CD4-positive, CD25-positive, alpha-beta regulatory T cell (primary cell): ENCODE measurements at regions not wholly inside any gene's neighbourhood (a gene's known extent, or its start where the extent isn't known, plus 50 kb on each side); places are given as distances from the start of the nearest gene placed in this dataset.

Experiments
- ATAC-seq, 2 donors: fragments of 150-1000 bp; cut with Tn5 transposase; one replicate each; pipeline ENCODE4 v1.10.0; 2021; ENCODE audit warnings: low read depth in 2 of 2, moderate number of reproducible peaks in 2 of 2, moderate library complexity in 1 of 2
- DNase-seq, 3 donors: peaks; one replicate each; pipeline versions ENCODE4 v3.0.0 to v3.0.0-alpha.2; 2012 to 2022; ENCODE audit warnings: mixed read lengths in 1 of 3
- H3K27ac ChIP-seq: one replicate; pipeline ENCODE4 v1.7.0; 2013; ENCODE audit warnings: mild to moderate bottlenecking, low read length; ENCODE audit not compliant: insufficient read depth, poor library complexity, severe bottlenecking
- H3K27me3 ChIP-seq: one replicate; pipeline ENCODE4 v1.7.0; 2013; ENCODE audit warnings: low read length; ENCODE audit not compliant: control insufficient read depth, insufficient read depth
- H3K36me3 ChIP-seq: one replicate; pipeline ENCODE4 v1.7.0; 2013; ENCODE audit warnings: mild to moderate bottlenecking, low read length, moderate library complexity; ENCODE audit not compliant: control insufficient read depth, insufficient read depth
- H3K4me1 ChIP-seq: 2 replicates; pipeline ENCODE4 v1.7.0; 2013; ENCODE audit warnings: mild to moderate bottlenecking, low read length; ENCODE audit not compliant: insufficient read depth, control insufficient read depth, poor library complexity, severe bottlenecking
- H3K4me3 ChIP-seq: one replicate; pipeline ENCODE4 v1.7.0; 2013; ENCODE audit warnings: low read depth, mild to moderate bottlenecking, low read length, moderate library complexity
- H3K9me3 ChIP-seq, 2 experiments: 1 replicate in 1 of 2; 2 replicates in 1 of 2; pipeline ENCODE4 v1.7.0; 2013; ENCODE audit warnings: low read length in 2 of 2, mild to moderate bottlenecking in 1 of 2, moderate library complexity in 1 of 2; ENCODE audit not compliant: control insufficient read depth in 2 of 2
- H3K27ac Mint-ChIP-seq, 3 donors: one replicate each; pipeline ENCODE4 v1.8.0; 2020 to 2022; ENCODE audit warnings: mild to moderate bottlenecking in 3 of 3, mixed read lengths in 3 of 3, moderate library complexity in 2 of 3
- H3K27me3 Mint-ChIP-seq: one replicate; pipeline ENCODE4 v1.8.0; 2022; ENCODE audit warnings: mild to moderate bottlenecking, mixed read lengths
- H3K36me3 Mint-ChIP-seq: one replicate; pipeline ENCODE4 v1.8.0; 2020; ENCODE audit warnings: mixed read lengths
- H3K4me1 Mint-ChIP-seq, 4 donors: one replicate each; pipeline ENCODE4 v1.8.0; 2020 to 2022; ENCODE audit warnings: mixed read lengths in 4 of 4, mild to moderate bottlenecking in 1 of 4
- H3K4me3 Mint-ChIP-seq, 4 donors: one replicate each; pipeline ENCODE4 v1.8.0; 2020 to 2022; ENCODE audit warnings: mild to moderate bottlenecking in 4 of 4, mixed read lengths in 4 of 4, moderate library complexity in 3 of 4
- H3K9me3 Mint-ChIP-seq, 7 donors: one replicate each; pipeline ENCODE4 v1.8.0; 2020 to 2022; ENCODE audit warnings: mixed read lengths in 7 of 7, mild to moderate bottlenecking in 3 of 7, moderate library complexity in 2 of 7

DNA sequence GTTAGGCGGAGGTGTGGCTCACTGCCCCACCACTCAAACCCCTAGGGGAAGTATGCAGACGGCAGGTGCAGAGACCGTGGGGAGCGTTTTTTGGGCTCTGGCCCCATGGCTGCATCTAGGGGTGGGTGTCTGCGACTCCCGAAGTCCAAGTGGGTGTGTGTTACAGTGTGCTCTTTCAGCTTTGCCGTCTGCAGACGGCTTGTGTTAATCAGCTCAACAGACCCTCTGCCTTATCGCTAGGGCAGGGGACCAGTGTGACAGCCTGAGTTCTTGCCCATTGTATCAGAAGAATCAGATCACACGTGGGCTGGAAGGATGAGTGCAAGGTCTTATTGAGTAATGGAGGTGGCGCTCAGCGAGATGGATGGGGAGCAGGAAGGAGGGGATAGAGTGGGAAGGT, 162.8 kb downstream of the ENC1 start:
- Mint-ChIP-seq H3K36me3 (no peaks in the 10 kb centered on the region), H3K9me3 (peaks cover 0 to 3% (median 0%) of the 10 kb centered on the region in 7 donors), H3K4me1 (no peaks in the 10 kb centered on the region), H3K27me3 (peaks cover 16% of the 10 kb centered on the region), H3K4me3 (no peak overlapping the region), H3K27ac (no peak overlapping the region)
- H3K27ac ChIP-seq = no peak overlapping the region
- no peaks in the 10 kb centered on the region for H3K9me3 ChIP-seq
- H3K27me3 ChIP-seq = no peaks in the 10 kb centered on the region
- DNase-seq = no peak
- no peaks in the 10 kb centered on the region for H3K4me1 ChIP-seq
- ATAC-seq = no peak
- H3K36me3 ChIP-seq = no peaks in the 10 kb centered on the region
- no peak overlapping the region for H3K4me3 ChIP-seq

DNA sequence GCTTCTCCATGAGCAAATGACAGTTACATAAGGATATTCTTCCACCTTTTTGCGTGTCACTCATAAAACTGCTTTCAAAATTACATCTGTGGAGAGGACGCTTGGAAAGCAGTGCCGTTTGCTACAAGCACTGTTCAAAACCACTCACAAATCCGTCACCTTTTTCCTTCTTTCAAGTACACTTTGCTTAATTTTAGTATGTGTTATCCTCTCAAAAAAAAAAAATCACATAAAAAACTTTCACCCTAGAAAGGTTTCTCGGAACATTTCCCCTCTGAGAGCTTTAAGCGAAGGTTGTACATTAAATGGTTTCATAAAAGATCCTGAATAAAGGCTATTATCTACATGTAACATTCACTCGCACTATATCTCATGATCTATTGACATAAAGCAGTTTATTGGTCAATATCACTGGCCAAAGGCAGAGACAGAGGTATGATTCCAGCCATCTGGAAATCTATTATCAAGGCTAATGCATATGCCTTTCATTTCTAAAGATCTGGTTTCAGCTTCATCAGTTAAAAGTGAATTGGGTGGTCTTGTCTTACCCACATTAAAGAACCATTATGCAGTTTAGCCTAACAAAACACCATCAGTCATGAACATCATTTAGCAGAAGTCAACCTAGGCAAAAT, 163.6 kb downstream of the ENC1 start:
- Histone ChIP-seq H3K9me3 (no peaks in the 10 kb centered on the region), H3K4me3 (no peak overlapping the region), H3K27ac (no peak overlapping the region), H3K36me3 (no peaks in the 10 kb centered on the region), H3K4me1 (no peaks in the 10 kb centered on the region), H3K27me3 (no peaks in the 10 kb centered on the region)
- Mint-ChIP-seq H3K9me3 (peaks cover 0 to 3% (median 0%) of the 10 kb centered on the region in 7 donors), H3K27ac (no peak overlapping the region), H3K4me1 (no peaks in the 10 kb centered on the region), H3K27me3 (peaks cover 14% of the 10 kb centered on the region), H3K4me3 (no peak overlapping the region), H3K36me3 (no peaks in the 10 kb centered on the region)
- DNase-seq (no peak), ATAC-seq (no peak)

DNA sequence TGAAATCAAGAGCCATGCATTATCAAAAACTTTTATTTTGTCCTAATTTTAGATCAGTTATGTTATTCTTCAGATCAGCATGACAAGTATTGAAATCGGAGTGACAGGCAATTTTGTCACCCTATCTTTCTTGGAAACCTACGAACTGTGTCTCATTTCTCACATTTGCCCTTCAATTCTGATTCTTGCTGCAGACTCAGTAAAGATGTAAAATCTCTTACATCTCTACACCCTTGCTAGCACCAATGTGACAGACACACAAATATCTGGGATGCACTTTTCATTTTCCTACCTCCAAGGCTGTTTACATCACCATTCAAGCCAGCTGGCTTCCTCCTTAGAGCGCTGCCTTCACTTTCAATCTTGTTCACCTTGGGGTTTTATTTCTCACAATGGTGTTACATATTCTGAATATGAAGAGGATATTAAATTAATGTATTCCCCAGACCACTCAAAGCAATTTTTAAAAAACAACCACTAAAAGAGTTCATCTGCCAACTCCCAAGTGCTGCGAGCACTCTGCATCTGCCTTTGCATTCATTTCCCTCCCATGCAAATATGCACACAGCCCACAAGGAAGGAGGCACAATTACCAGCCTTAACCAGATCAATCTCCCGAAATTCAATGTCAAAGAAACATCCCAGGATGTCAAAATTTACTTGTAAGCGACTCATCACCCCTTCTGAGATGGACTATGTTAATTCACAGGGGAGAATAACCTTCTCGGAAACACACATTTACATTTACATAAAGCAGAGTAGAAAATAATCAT, 164.3 kb downstream of the ENC1 start:
- Mint-ChIP-seq H3K9me3 (peaks cover 0 to 3% (median 0%) of the 10 kb centered on the region in 7 donors), H3K27ac (no peak overlapping the region), H3K36me3 (no peaks in the 10 kb centered on the region), H3K4me1 (no peaks in the 10 kb centered on the region), H3K4me3 (no peak overlapping the region), H3K27me3 (peaks cover 12% of the 10 kb centered on the region)
- ATAC-seq (no peak), DNase-seq (no peak)
- no peaks in the 10 kb centered on the region for H3K4me1 ChIP-seq
- H3K9me3 ChIP-seq = no peaks in the 10 kb centered on the region
- H3K4me3 ChIP-seq = no peak overlapping the region
- H3K27ac ChIP-seq = no peak overlapping the region
- no peaks in the 10 kb centered on the region for H3K36me3 ChIP-seq
- no peaks in the 10 kb centered on the region for H3K27me3 ChIP-seq

DNA sequence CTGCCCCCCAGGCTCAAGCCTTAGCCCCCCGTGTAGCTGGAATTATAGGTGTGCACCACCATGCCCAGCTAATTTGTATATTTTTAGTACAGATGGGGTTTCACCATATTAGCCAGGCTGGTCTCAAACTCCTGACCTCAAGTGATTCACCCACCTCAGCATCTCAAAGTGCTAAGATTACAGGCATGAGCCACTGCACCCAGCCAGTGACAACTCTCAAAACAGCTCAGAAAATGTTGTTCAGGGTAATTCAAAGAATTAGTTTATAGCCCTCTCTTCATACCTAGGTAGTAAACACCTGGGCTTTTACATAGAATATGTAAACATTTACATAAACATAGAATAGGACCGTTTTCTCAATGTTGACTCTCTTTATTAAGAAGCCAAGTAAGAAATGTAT, 168.7 kb downstream of the ENC1 start:
- Histone ChIP-seq H3K4me3 (no peak overlapping the region), H3K4me1 (no peaks in the 10 kb centered on the region), H3K27ac (no peak overlapping the region), H3K27me3 (peaks cover 2% of the 10 kb centered on the region), H3K9me3 (no peaks in the 10 kb centered on the region), H3K36me3 (no peaks in the 10 kb centered on the region)
- ATAC-seq (no peak), DNase-seq (no peak)
- peaks cover 9% of the 10 kb centered on the region for H3K27me3 Mint-ChIP-seq
- no peaks in the 10 kb centered on the region for H3K4me1 Mint-ChIP-seq
- H3K9me3 Mint-ChIP-seq = peaks cover 0 to 3% (median 0%) of the 10 kb centered on the region in 7 donors
- no peaks in the 10 kb centered on the region for H3K36me3 Mint-ChIP-seq
- H3K27ac Mint-ChIP-seq = no peak overlapping the region
- no peak overlapping the region for H3K4me3 Mint-ChIP-seq

DNA sequence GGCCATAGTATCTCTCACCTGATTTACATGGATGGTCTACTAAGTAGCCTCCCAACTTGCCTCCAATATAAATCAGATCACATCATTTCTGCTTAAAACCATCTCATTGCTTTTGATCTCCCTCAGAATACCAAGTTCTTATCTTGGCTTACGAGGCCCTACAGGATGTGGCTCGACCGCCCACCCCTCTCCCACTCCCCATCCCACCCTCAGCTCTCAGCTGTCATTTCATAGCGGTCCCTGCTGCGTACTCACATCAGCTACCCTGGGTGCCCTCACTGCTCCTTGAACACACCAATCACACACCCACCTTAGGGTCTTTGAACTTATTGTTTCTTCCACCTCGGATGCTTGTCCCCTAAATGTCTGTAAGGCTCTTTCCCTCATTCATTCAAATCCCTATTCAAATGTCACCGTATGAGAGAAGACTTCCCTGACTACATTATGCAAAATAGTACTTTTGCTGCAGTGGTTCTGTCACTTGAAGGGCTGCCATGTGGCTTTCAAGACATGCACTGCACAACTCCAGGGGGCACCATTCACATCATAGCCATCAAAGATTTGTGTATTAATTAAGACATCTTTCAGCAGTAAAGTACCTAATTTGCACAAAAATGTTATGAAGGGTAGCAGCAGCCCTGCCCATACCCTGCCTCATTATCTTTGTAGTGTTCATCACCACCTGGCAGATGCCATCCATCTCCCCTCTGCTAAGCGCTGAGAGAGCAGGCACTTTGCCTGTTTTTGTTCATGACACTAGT, 171.1 kb downstream of the ENC1 start:
- no peaks in the 10 kb centered on the region for H3K4me1 ChIP-seq
- H3K4me1 Mint-ChIP-seq = no peaks in the 10 kb centered on the region

DNA sequence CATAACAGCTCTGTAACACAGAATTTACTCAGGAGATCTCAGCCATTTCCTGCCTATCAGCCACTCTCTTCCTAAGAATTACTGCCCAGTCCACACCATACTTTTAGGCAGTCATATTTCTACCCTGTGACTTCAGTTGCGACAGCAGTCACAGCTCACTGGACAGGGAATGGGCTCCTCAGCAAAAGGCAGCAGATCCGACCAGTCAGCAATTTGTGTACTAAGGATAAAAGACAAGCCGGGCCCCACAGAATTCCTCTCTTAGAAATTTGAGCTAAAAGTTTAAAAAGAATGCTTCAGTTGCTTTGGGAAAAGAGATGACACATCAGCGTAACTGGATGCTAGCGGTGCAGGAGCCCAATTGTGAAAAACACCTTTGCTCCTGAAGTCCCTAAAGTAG, 172.1 kb downstream of the ENC1 start:
- H3K27me3 Mint-ChIP-seq = peaks cover 5% of the 10 kb centered on the region
- no peaks in the 10 kb centered on the region for H3K36me3 Mint-ChIP-seq
- H3K36me3 ChIP-seq = no peaks in the 10 kb centered on the region
- H3K9me3 ChIP-seq = no peaks in the 10 kb centered on the region
- no peak overlapping the region for H3K27ac Mint-ChIP-seq
- no peak overlapping the region for H3K4me3 ChIP-seq
- ATAC-seq = no peak
- peaks cover 2% of the 10 kb centered on the region for H3K27me3 ChIP-seq
- H3K4me1 ChIP-seq = no peaks in the 10 kb centered on the region
- DNase-seq = no peak
- H3K4me3 Mint-ChIP-seq = no peak overlapping the region
- no peak overlapping the region for H3K27ac ChIP-seq
- no peaks in the 10 kb centered on the region for H3K4me1 Mint-ChIP-seq
- H3K9me3 Mint-ChIP-seq = peaks cover 0 to 1% (median 0%) of the 10 kb centered on the region in 7 donors

More for the DNA sequence above, 171.1 kb downstream of the ENC1 start:
- Mint-ChIP-seq H3K9me3 (peaks cover 0 to under 1% (median 0%) of the 10 kb centered on the region in 7 donors), H3K36me3 (no peaks in the 10 kb centered on the region), H3K27me3 (peaks cover 5% of the 10 kb centered on the region), H3K27ac (no peak overlapping the region), H3K4me3 (no peak overlapping the region)
- ATAC-seq (no peak), DNase-seq (no peak)
- peaks cover 2% of the 10 kb centered on the region for H3K27me3 ChIP-seq
- H3K27ac ChIP-seq = no peak overlapping the region
- no peaks in the 10 kb centered on the region for H3K9me3 ChIP-seq
- H3K4me3 ChIP-seq = no peak overlapping the region
- no peaks in the 10 kb centered on the region for H3K36me3 ChIP-seq

DNA sequence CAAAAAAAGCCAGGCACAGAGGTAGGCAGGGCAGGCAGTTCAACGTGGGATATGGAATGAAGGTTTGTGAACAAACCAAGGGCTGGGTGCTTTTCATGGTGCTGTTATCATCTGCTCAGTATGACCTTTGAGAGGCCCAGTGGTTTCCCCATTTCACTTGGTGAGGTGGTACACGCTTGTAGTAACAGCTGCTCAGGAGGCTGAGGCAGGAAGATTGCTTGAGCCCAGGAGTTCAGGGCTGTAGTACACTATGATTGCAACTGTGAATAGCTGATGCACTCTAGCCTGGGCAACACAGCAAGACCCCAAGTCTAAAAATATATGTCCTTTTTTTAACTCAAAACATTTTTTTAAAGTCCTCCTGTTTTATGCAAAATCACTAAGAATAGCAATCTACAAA, 174.8 kb downstream of the ENC1 start:
- H3K36me3 ChIP-seq = no peaks in the 10 kb centered on the region
- no peak for DNase-seq
- no peak overlapping the region for H3K4me3 ChIP-seq
- no peaks in the 10 kb centered on the region for H3K4me1 ChIP-seq
- no peaks in the 10 kb centered on the region for H3K4me1 Mint-ChIP-seq
- peaks cover 0 to 1% (median 0%) of the 10 kb centered on the region in 7 donors for H3K9me3 Mint-ChIP-seq
- H3K27ac ChIP-seq = no peak overlapping the region
- no peak for ATAC-seq
- peaks cover 5% of the 10 kb centered on the region for H3K27me3 Mint-ChIP-seq
- H3K4me3 Mint-ChIP-seq = no peak overlapping the region
- peaks cover 5% of the 10 kb centered on the region for H3K27me3 ChIP-seq
- no peaks in the 10 kb centered on the region for H3K9me3 ChIP-seq
- no peak overlapping the region for H3K27ac Mint-ChIP-seq
- H3K36me3 Mint-ChIP-seq = no peaks in the 10 kb centered on the region
